Mesenteric fat pad (tissue), 1 donor: ENCODE measurements at regions not wholly inside any gene's neighbourhood (a gene's known extent, or its start where the extent isn't known, plus 50 kb on each side); places are given as distances from the start of the nearest gene placed in this dataset.

Source experiments
- DNase-seq: peaks from one replicate; pipeline ENCODE4 v3.0.0-alpha.2; 2020; ENCODE audit warnings: low spot score
- donor health status: DM: yes; HTN: yes; CAD: no.

- DNase-seq: no peak
Measured at GRCh38 chr13:70394031-70394548, 285.8 kb upstream of the KLHL1 start.

GRCh38 chr13:70391678-70392077, 283.4 kb upstream of the KLHL1 start:
- no peak for DNase-seq

GRCh38 chr13:70390968-70391367, 282.7 kb upstream of the KLHL1 start:
- no peak for DNase-seq

- no peak for DNase-seq
Measured at GRCh38 chr13:70390064-70390463, 281.8 kb upstream of the KLHL1 start.

GRCh38 chr13:70388935-70389334, 280.7 kb upstream of the KLHL1 start:
- no peak for DNase-seq

GRCh38 chr13:70386919-70387318, 278.7 kb upstream of the KLHL1 start:
- no peak for DNase-seq

- DNase-seq: no peak
Measured at GRCh38 chr13:70385852-70386251, 277.6 kb upstream of the KLHL1 start.

- DNase-seq: no peak
Measured at GRCh38 chr13:70384156-70384555, 275.9 kb upstream of the KLHL1 start.

- no peak for DNase-seq
Measured at GRCh38 chr13:70380809-70381208, 272.6 kb upstream of the KLHL1 start.

GRCh38 chr13:70375718-70376117, 267.5 kb upstream of the KLHL1 start:
- no peak for DNase-seq

- DNase-seq: no peak
Measured at GRCh38 chr13:70370924-70371323, 262.7 kb upstream of the KLHL1 start.

- no peak for DNase-seq
Measured at GRCh38 chr13:70366720-70367119, 258.5 kb upstream of the KLHL1 start.

GRCh38 chr13:70363991-70364390, 255.7 kb upstream of the KLHL1 start:
- DNase-seq: no peak

- DNase-seq: no peak
Measured at GRCh38 chr13:70362820-70363570, 254.7 kb upstream of the KLHL1 start.

GRCh38 chr13:70357031-70357430, 248.8 kb upstream of the KLHL1 start:
- DNase-seq: no peak

GRCh38 chr13:70353096-70353495, 244.8 kb upstream of the KLHL1 start:
- DNase-seq: no peak

- no peak for DNase-seq
Measured at GRCh38 chr13:70347947-70348620, 239.8 kb upstream of the KLHL1 start.

GRCh38 chr13:70339738-70340137, 231.5 kb upstream of the KLHL1 start:
- DNase-seq: no peak

- no peak for DNase-seq
Measured at GRCh38 chr13:70338609-70339008, 230.4 kb upstream of the KLHL1 start.

- DNase-seq: no peak
Measured at GRCh38 chr13:70336866-70337265, 228.6 kb upstream of the KLHL1 start.

GRCh38 chr13:70333752-70334151, 225.5 kb upstream of the KLHL1 start:
- DNase-seq: no peak

- no peak for DNase-seq
Measured at GRCh38 chr13:70330697-70331361, 222.6 kb upstream of the KLHL1 start.
